Adrenal gland (tissue), 7 donors: ENCODE measurements at regions not wholly inside any gene's neighbourhood (a gene's known extent, or its start where the extent isn't known, plus 50 kb on each side); places are given as distances from the start of the nearest gene placed in this dataset.

Experiments
- DNase-seq, 7 donors: peaks; one replicate each; pipeline ENCODE4 v3.0.0-alpha.2; 2019 to 2020
- H3K27ac ChIP-seq, 5 donors: fragments of 200-600 bp; sonication (generic) in 4 of 5; 1 replicate in 3 of 5; 2 replicates in 2 of 5; pipeline versions ENCODE4 v1.5.1 to v1.8.0; 2016 to 2020; ENCODE audit warnings: mild to moderate bottlenecking in 1 of 5
- H3K27me3 ChIP-seq: fragments of 200-600 bp; 2 replicates; pipeline ENCODE4 v1.8.0; 2021
- H3K36me3 ChIP-seq, 2 donors: fragments of 200-600 bp; replicated peaks in 1 of 2; 1 replicate in 1 of 2; 2 replicates in 1 of 2; pipeline versions ENCODE4 v1.5.1 to v1.8.0; 2018 to 2022
- H3K4me1 ChIP-seq, 2 donors: fragments of 200-600 bp; replicated peaks in 1 of 2; 1 replicate in 1 of 2; 2 replicates in 1 of 2; pipeline versions ENCODE4 v1.5.1 to v1.8.0; 2018 to 2021
- H3K4me3 ChIP-seq, 4 donors: fragments of 200-600 bp; sonication (generic) in 3 of 4; one replicate each; pipeline ENCODE4 v1.5.1; 2016 to 2018
- H3K9me3 ChIP-seq, 3 donors: fragments of 200-600 bp; sonication (generic) in 1 of 3; replicated peaks in 1 of 3; 1 replicate in 2 of 3; 2 replicates in 1 of 3; pipeline versions ENCODE4 v1.5.1 to v1.8.0; 2016 to 2021
- POLR2A ChIP-seq, 2 donors: fragments of 450-650 bp; IDR thresholded peaks; one replicate each; pipeline ENCODE4 v1.6.1; 2017; ENCODE audit warnings: antibody characterized with exemption in 2 of 2, mild to moderate bottlenecking in 2 of 2, moderate library complexity in 1 of 2
- intact Hi-C, 2 donors: fragments of 100-400 bp; cut with DNase I; formaldehyde crosslinking; loops; one replicate each; pipeline versions ENCODE4 v1.14.1 to v1.15.0; 2022 to 2023
- microRNA-seq, 3 donors: library from miRNA; unstranded; fragments of <30 nt; microRNA quantifications; one replicate each; pipeline ENCODE4, GENCODE V29; 2017 to 2020
- small RNA-seq, 2 donors: library from RNA; depleted of rRNA; stranded (forward); fragments of <200 nt; gene quantifications; one replicate each; pipeline ENCODE3, GENCODE V24; 2016
- TF ChIP-seq, protein P1 (sequence below), 6 experiments: fragments of 450-650 bp in 4 of 6; fragments of 200-600 bp in 2 of 6; sonication (generic) in 1 of 6; IDR thresholded peaks; 1 replicate in 5 of 6; 2 replicates in 1 of 6; pipeline versions ENCODE4 v1.5.1 to v1.8.0; 2016 to 2021; ENCODE audit warnings: antibody characterized with exemption in 6 of 6, mild to moderate bottlenecking in 2 of 6, moderate library complexity in 1 of 6
- donor health status: DM: yes; HTN: yes; CAD: no.
- donor health status: DM: no; HTN: no; CAD: no.
- donor health status: DM: no; HTN: no; CAD: no.

DNA sequence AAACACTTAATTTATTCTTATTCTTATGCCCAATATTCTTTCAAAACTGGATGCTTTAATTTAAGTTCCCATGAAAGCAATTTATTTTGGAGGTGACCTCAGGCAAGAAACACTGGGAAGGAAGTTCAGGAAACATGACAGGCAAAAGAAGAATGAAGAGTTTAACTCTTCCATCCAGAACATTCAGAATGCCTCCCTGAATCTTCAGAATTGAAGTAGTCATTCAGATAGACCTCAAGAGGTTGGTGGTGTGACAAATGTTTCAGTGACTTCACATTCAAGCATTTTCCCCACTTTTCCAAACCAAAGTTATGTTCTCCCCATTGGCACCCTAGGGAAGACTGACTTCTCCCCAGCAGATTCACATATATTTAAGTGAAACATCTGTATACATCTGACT is 110.5 kb downstream of the HAO1 start:
- no peak for DNase-seq
- H3K27ac ChIP-seq: no peak overlapping the region
- H3K36me3 ChIP-seq: no peaks in the 10 kb centered on the region
- H3K27me3 ChIP-seq: no peaks in the 10 kb centered on the region
- no peak overlapping the region for H3K4me3 ChIP-seq
- no peak for TF ChIP-seq POLR2A (IDR thresholded peaks at IDR 0.05)
- TF ChIP-seq, protein P1, sequence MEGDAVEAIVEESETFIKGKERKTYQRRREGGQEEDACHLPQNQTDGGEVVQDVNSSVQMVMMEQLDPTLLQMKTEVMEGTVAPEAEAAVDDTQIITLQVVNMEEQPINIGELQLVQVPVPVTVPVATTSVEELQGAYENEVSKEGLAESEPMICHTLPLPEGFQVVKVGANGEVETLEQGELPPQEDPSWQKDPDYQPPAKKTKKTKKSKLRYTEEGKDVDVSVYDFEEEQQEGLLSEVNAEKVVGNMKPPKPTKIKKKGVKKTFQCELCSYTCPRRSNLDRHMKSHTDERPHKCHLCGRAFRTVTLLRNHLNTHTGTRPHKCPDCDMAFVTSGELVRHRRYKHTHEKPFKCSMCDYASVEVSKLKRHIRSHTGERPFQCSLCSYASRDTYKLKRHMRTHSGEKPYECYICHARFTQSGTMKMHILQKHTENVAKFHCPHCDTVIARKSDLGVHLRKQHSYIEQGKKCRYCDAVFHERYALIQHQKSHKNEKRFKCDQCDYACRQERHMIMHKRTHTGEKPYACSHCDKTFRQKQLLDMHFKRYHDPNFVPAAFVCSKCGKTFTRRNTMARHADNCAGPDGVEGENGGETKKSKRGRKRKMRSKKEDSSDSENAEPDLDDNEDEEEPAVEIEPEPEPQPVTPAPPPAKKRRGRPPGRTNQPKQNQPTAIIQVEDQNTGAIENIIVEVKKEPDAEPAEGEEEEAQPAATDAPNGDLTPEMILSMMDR (IDR thresholded peaks at IDR 0.05): no peak
- H3K9me3 ChIP-seq: no peaks in the 10 kb centered on the region
- intact Hi-C loops: no loop called here
- H3K4me1 ChIP-seq: no peaks in the 10 kb centered on the region

Small RNAs in the stretch of these regions (microRNA-seq; reads per million reads assigned to microRNA genes)
- gene MIR8062: 0 to 0.45 (median 0) reads per million in 3 donors

Small RNAs in the stretch of these regions (small RNA-seq; reads per million reads assigned to genes)
- gene MIR8062 (0 reads per million in 2 donors), gene RN7SL547P (0 reads per million in 2 donors)
